HepG2 (cell line): ENCODE measurements at regions not wholly inside any gene's neighbourhood (a gene's known extent, or its start where the extent isn't known, plus 50 kb on each side); places are given as distances from the start of the nearest gene placed in this dataset.
A peak's percentile ranks its signal among the peaks of the same experiment; 100 is the strongest.

Source experiments
- EEA1 ChIP-seq: sonication (generic); formaldehyde crosslinking; IDR thresholded peaks from 2 replicates; pipeline ENCODE4 v1.5.1; 2020; ENCODE audit warnings: mild to moderate bottlenecking, missing genetic modification reagents, borderline replicate concordance
- GMEB2 ChIP-seq: IDR thresholded peaks from 2 replicates; pipeline ENCODE4 v1.6.1; 2016; ENCODE audit warnings: missing biosample characterization, missing genetic modification reagents, low read depth
- MED13 ChIP-seq: sonication (generic); formaldehyde crosslinking; IDR thresholded peaks from 2 replicates; pipeline ENCODE4 v1.5.0; 2020; ENCODE audit warnings: missing genetic modification reagents
- MTA3 ChIP-seq: sonication (generic); formaldehyde crosslinking; IDR thresholded peaks from 2 replicates; pipeline ENCODE4 v1.4.0; 2020; ENCODE audit warnings: missing genetic modification reagents
- SALL1 ChIP-seq: sonication (generic); formaldehyde crosslinking; IDR thresholded peaks from 2 replicates; pipeline ENCODE4 v1.8.0; 2022; ENCODE audit warnings: mild to moderate bottlenecking, missing genetic modification reagents
- SKIL ChIP-seq: sonication (generic); formaldehyde crosslinking; IDR thresholded peaks from 2 replicates; pipeline ENCODE4 v1.8.0; 2022; ENCODE audit warnings: missing genetic modification reagents, mild to moderate bottlenecking, moderate library complexity, borderline replicate concordance
- XBP1 ChIP-seq: sonication (generic); formaldehyde crosslinking; IDR thresholded peaks from 2 replicates; pipeline ENCODE4 v1.5.0; 2020; ENCODE audit warnings: missing genetic modification reagents
- ZNF205 ChIP-seq: IDR thresholded peaks from 2 replicates; pipeline ENCODE4 v1.6.1; 2018; ENCODE audit warnings: missing biosample characterization, missing genetic modification reagents
- ZNF234 ChIP-seq: sonication (generic); formaldehyde crosslinking; conservative IDR thresholded peaks from 2 replicates; pipeline ENCODE4 v1.5.1; 2020; ENCODE audit warnings: mild to moderate bottlenecking, missing genetic modification reagents
- ZNF337 ChIP-seq: sonication (generic); formaldehyde crosslinking; IDR thresholded peaks from 2 replicates; pipeline ENCODE4 v1.5.1; 2020; ENCODE audit warnings: missing genetic modification reagents, low read depth, mild to moderate bottlenecking, borderline replicate concordance
- ZNF775 ChIP-seq: sonication (generic); formaldehyde crosslinking; IDR thresholded peaks from 2 replicates; pipeline ENCODE4 v1.4.0; 2020; ENCODE audit warnings: missing genetic modification reagents, mild to moderate bottlenecking, moderate library complexity, borderline replicate concordance
- ZNF790 ChIP-seq: sonication (generic); formaldehyde crosslinking; IDR thresholded peaks from 2 replicates; pipeline ENCODE4 v1.8.0; 2022; ENCODE audit warnings: missing genetic modification reagents, mild to moderate bottlenecking, borderline replicate concordance
- ZNF816 ChIP-seq: sonication (generic); formaldehyde crosslinking; IDR thresholded peaks from 2 replicates; pipeline ENCODE4 v1.8.0; 2022; ENCODE audit warnings: missing genetic modification reagents, mild to moderate bottlenecking, borderline replicate concordance
- TF ChIP-seq, protein P1 (sequence below): IDR thresholded peaks from 2 replicates; pipeline ENCODE4 v1.6.1; 2018; ENCODE audit warnings: missing genetic modification reagents
- TF ChIP-seq, protein P2 (sequence below): fragments of 450-650 bp; IDR thresholded peaks from 2 replicates; pipeline ENCODE4 v1.6.1; 2017; ENCODE audit warnings: mild to moderate bottlenecking
- TF ChIP-seq, protein P3 (sequence below): IDR thresholded peaks from 2 replicates; pipeline ENCODE4 v1.6.1; 2012; ENCODE audit warnings: low read depth, low read length, improper control_type of control experiment
- TF ChIP-seq, protein P4 (sequence below): sonication (generic); formaldehyde crosslinking; IDR thresholded peaks from 2 replicates; pipeline ENCODE4 v1.8.0; 2022; ENCODE audit warnings: mild to moderate bottlenecking, missing genetic modification reagents, moderate library complexity
- TF ChIP-seq, protein P5 (sequence below): sonication (generic); formaldehyde crosslinking; IDR thresholded peaks from 2 replicates; pipeline ENCODE4 v1.5.0; 2020; ENCODE audit warnings: missing genetic modification reagents

GRCh38 chr2:234880551-234881211 lies 71.1 kb upstream of the SH3BP4 start (continued):
- no peak for TF ChIP-seq EEA1 (CRISPR knock-in tag)
- TF ChIP-seq MTA3 (CRISPR knock-in tag) = no peak
- TF ChIP-seq ZNF337 (CRISPR knock-in tag) = peak; percentile 86; the same call in 1 of the 2 replicates
- peak; percentile 92 for TF ChIP-seq ZNF205
- TF ChIP-seq XBP1 (CRISPR knock-in tag) = no peak
- TF ChIP-seq, protein P1, sequence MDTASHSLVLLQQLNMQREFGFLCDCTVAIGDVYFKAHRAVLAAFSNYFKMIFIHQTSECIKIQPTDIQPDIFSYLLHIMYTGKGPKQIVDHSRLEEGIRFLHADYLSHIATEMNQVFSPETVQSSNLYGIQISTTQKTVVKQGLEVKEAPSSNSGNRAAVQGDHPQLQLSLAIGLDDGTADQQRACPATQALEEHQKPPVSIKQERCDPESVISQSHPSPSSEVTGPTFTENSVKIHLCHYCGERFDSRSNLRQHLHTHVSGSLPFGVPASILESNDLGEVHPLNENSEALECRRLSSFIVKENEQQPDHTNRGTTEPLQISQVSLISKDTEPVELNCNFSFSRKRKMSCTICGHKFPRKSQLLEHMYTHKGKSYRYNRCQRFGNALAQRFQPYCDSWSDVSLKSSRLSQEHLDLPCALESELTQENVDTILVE (CRISPR knock-in tag) = peak; percentile 97
- peak; percentile 93 for TF ChIP-seq SKIL (CRISPR knock-in tag)
- peak; percentile 52; the same call in 1 of the 2 replicates for TF ChIP-seq ZNF790 (CRISPR knock-in tag)
- TF ChIP-seq, protein P2, sequence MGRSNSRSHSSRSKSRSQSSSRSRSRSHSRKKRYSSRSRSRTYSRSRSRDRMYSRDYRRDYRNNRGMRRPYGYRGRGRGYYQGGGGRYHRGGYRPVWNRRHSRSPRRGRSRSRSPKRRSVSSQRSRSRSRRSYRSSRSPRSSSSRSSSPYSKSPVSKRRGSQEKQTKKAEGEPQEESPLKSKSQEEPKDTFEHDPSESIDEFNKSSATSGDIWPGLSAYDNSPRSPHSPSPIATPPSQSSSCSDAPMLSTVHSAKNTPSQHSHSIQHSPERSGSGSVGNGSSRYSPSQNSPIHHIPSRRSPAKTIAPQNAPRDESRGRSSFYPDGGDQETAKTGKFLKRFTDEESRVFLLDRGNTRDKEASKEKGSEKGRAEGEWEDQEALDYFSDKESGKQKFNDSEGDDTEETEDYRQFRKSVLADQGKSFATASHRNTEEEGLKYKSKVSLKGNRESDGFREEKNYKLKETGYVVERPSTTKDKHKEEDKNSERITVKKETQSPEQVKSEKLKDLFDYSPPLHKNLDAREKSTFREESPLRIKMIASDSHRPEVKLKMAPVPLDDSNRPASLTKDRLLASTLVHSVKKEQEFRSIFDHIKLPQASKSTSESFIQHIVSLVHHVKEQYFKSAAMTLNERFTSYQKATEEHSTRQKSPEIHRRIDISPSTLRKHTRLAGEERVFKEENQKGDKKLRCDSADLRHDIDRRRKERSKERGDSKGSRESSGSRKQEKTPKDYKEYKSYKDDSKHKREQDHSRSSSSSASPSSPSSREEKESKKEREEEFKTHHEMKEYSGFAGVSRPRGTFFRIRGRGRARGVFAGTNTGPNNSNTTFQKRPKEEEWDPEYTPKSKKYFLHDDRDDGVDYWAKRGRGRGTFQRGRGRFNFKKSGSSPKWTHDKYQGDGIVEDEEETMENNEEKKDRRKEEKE = no peak
- TF ChIP-seq, protein P3, sequence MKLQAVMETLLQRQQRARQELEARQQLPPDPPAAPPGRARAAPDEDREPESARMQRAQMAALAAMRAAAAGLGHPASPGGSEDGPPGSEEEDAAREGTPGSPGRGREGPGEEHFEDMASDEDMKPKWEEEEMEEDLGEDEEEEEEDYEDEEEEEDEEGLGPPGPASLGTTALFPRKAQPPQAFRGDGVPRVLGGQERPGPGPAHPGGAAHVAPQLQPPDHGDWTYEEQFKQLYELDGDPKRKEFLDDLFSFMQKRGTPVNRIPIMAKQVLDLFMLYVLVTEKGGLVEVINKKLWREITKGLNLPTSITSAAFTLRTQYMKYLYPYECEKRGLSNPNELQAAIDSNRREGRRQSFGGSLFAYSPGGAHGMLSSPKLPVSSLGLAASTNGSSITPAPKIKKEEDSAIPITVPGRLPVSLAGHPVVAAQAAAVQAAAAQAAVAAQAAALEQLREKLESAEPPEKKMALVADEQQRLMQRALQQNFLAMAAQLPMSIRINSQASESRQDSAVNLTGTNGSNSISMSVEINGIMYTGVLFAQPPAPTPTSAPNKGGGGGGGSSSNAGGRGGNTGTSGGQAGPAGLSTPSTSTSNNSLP = peak; percentile 99
- no peak; the same call in 1 of the 2 replicates for TF ChIP-seq GMEB2
- TF ChIP-seq SALL1 (CRISPR knock-in tag) = peak; percentile 100
- TF ChIP-seq ZNF775 (CRISPR knock-in tag) = no peak
- no peak for TF ChIP-seq ZNF234 (CRISPR knock-in tag)
- TF ChIP-seq, protein P4, sequence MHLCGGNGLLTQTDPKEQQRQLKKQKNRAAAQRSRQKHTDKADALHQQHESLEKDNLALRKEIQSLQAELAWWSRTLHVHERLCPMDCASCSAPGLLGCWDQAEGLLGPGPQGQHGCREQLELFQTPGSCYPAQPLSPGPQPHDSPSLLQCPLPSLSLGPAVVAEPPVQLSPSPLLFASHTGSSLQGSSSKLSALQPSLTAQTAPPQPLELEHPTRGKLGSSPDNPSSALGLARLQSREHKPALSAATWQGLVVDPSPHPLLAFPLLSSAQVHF (CRISPR knock-in tag) = no peak
- 0 out of 2 replicates have a peak, but pooled peaks have one; percentile 28 for TF ChIP-seq ZNF816 (CRISPR knock-in tag)
- TF ChIP-seq, protein P5, sequence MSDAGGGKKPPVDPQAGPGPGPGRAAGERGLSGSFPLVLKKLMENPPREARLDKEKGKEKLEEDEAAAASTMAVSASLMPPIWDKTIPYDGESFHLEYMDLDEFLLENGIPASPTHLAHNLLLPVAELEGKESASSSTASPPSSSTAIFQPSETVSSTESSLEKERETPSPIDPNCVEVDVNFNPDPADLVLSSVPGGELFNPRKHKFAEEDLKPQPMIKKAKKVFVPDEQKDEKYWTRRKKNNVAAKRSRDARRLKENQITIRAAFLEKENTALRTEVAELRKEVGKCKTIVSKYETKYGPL (CRISPR knock-in tag) = peak; percentile 63; the same call in 1 of the 2 replicates
- peak; percentile 98 for TF ChIP-seq MED13 (CRISPR knock-in tag)
